ENCODE measurements at regions not wholly inside any gene's neighbourhood (a gene's known extent, or its start where the extent isn't known, plus 50 kb on each side); places are given as distances from the start of the nearest gene placed in this dataset.

DNA sequence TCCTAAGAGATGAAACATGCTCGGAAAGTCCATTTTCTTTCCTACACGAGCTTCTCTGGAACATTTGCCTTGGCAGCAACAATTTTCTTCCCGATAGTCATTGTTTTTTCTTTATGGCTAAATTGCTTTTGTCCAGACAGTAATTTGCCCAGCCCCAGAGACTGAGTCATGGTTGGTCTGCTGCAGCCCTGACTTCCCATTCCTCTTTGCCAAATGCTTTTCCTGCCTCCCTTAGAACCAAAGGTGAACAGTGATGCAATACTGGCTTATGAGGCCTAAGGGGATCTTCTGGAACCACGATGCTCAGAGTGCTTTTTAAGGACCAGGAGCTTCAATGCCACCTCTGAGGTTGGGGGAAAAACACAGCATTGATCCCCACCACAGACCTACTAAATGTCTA lies 1599.6 kb upstream of the TMEM132C start:
- TF ChIP-seq, protein P1, sequence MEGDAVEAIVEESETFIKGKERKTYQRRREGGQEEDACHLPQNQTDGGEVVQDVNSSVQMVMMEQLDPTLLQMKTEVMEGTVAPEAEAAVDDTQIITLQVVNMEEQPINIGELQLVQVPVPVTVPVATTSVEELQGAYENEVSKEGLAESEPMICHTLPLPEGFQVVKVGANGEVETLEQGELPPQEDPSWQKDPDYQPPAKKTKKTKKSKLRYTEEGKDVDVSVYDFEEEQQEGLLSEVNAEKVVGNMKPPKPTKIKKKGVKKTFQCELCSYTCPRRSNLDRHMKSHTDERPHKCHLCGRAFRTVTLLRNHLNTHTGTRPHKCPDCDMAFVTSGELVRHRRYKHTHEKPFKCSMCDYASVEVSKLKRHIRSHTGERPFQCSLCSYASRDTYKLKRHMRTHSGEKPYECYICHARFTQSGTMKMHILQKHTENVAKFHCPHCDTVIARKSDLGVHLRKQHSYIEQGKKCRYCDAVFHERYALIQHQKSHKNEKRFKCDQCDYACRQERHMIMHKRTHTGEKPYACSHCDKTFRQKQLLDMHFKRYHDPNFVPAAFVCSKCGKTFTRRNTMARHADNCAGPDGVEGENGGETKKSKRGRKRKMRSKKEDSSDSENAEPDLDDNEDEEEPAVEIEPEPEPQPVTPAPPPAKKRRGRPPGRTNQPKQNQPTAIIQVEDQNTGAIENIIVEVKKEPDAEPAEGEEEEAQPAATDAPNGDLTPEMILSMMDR (conservative IDR thresholded peaks at IDR 0.05) = no peak
- no peak for TF ChIP-seq EZH2 (IDR thresholded peaks at IDR 0.05; ENCODE audit: low read depth)
